ENCODE measurements at regions not wholly inside any gene's neighbourhood (a gene's known extent, or its start where the extent isn't known, plus 50 kb on each side); places are given as distances from the start of the nearest gene placed in this dataset.
A peak's percentile ranks its signal among the peaks of the same experiment; 100 is the strongest.

DNA sequence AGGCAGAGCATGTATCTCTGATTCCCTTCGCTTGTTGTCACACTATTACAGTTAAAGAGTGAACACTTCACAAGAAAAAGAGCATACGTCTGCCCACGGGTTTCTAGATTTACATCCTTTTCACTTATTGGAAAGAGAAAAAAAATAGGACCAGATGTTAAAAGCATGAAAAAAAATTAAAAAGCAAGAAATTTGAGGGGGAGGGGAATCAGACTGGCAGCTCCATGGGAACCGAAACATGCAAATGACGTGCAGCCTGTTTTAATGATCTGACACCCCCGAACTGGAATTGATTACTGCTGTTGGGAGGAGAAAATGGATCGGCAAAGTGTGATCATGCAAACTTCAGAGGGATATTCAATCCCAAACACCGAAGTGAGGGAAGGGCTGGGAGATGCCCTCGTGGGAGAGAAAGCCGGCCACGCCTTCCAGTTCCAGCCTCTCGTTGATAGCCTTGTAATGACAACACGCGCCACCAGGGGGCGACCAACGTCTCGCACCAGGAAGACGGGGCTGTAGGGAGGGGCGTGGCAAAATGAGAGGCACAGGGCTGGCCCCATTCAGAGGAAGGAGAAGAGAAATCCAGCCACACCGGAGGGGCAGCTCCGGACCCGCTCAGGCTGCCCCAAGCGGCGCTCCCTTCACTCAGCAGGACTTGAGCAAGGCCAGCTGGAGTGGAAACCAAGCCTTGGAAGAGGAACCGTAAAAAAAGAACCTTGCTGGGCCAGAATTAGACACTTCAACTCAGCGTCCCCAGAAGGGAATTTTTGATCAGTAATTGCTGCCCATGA lies 53.8 kb upstream of the SYT13 start:
- peak; percentile 24 for DNase-seq

DNA sequence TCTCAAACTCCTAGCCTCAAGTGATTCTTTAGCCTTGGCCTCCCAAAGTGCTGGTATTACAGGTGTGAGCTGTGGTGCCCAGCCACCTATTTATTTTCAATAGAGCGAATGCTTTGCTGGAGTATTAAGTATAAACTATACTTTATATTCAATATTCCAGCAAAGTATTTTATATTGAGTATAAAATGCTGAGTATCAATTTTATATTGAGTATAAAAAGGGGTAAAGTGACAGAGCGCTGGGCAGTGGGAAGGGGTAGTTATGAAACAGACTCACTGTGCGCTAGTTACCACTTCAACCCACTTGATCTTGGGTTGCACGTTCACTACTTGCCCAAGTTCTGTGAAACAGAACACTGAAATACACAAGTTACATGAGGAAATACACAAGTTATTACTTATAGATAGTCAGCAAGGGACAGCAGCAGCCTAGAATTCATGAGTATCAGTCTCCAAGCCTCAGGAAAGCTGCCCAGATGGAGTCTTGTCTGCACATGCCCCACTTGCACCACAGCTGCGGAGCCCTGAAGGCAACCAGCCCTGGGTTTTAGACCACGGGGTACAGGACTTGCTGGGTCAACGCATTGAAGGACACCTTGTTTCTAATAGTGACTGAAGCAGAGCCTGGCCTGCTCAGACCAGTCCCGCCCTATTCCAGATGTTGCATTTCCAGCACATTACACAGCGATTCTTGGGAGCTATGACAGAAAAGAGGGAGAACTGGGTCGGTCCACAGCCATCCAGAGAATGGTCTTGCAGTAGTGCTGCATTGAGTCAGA lies 51.6 kb upstream of the SYT13 start:
- no peak for DNase-seq

DNA sequence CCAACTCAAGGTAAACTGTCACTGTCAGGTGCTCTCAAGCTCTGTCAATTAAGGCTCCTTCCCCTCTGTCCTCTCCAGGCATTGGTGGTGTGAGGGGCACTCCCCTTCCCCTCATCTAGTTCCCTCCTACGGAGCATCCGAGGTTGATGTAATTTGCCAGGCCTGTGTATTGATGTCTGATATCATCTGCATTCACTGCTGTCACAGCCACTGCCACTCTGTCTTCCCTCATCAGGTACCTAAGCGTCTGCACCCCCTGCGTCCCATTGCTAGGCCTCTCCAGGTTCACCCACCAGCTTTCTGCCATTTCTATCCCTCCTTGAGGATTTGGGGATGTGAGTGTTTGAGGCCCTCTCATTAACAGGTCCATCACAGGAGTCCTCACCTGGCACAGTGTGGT lies 50.0 kb upstream of the SYT13 start:
- no peak for DNase-seq
